Panc1 (cell line): ENCODE measurements at regions not wholly inside any gene's neighbourhood (a gene's known extent, or its start where the extent isn't known, plus 50 kb on each side); places are given as distances from the start of the nearest gene placed in this dataset.

Experiments used
- CTCF ChIP-seq: fragments of 450-650 bp; IDR thresholded peaks from 2 replicates; pipeline ENCODE4 v1.5.1; 2017; ENCODE audit warnings: mild to moderate bottlenecking
- POLR2AphosphoS5 ChIP-seq: IDR thresholded peaks from 2 replicates; pipeline ENCODE4 v1.6.1; 2012; ENCODE audit warnings: mild to moderate bottlenecking, low read depth, low read length, moderate library complexity
- SIN3A ChIP-seq: IDR thresholded peaks from 2 replicates; pipeline ENCODE4 v1.6.1; 2012; ENCODE audit warnings: low read depth, mild to moderate bottlenecking, low read length, moderate library complexity, borderline replicate concordance; ENCODE audit not compliant: insufficient read depth
- TCF7L2 ChIP-seq: IDR thresholded peaks from 2 replicates; pipeline ENCODE4 v1.6.1; 2011; ENCODE audit warnings: mild to moderate bottlenecking, low read depth, low read length, inconsistent platforms
- TF ChIP-seq, protein P1 (sequence below), 2 experiments: IDR thresholded peaks; 2 replicates each; pipeline ENCODE4 v1.6.1; 2011 to 2012; ENCODE audit warnings: low read depth in 2 of 2, control low read depth in 1 of 2, low read length in 1 of 2, mild to moderate bottlenecking in 1 of 2, moderate library complexity in 1 of 2; ENCODE audit not compliant: insufficient read depth in 1 of 2

DNA sequence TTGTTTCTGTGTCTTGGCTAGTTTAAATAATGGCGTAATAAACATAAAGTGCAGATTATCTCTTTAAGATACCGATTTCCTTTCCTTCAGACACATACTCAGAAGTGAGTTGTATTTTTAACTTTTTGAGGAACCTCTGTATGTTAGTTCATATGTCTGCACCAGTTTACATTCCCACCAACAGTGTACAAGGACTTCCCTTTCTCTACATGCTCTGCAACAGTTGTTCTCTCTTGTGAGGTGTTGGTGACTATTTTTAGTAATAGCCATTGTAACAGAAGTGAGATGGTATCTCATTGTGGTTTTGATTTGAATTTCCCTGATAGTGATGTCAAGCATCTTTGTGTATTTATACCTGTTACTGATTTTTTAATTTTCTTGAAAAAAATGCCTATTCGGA lies 418.6 kb downstream of the UQCRFS1 start:
- TF ChIP-seq CTCF, result no peak
- no peak for TF ChIP-seq TCF7L2
- no peak for TF ChIP-seq POLR2AphosphoS5
- TF ChIP-seq SIN3A, result no peak
- TF ChIP-seq, protein P1, sequence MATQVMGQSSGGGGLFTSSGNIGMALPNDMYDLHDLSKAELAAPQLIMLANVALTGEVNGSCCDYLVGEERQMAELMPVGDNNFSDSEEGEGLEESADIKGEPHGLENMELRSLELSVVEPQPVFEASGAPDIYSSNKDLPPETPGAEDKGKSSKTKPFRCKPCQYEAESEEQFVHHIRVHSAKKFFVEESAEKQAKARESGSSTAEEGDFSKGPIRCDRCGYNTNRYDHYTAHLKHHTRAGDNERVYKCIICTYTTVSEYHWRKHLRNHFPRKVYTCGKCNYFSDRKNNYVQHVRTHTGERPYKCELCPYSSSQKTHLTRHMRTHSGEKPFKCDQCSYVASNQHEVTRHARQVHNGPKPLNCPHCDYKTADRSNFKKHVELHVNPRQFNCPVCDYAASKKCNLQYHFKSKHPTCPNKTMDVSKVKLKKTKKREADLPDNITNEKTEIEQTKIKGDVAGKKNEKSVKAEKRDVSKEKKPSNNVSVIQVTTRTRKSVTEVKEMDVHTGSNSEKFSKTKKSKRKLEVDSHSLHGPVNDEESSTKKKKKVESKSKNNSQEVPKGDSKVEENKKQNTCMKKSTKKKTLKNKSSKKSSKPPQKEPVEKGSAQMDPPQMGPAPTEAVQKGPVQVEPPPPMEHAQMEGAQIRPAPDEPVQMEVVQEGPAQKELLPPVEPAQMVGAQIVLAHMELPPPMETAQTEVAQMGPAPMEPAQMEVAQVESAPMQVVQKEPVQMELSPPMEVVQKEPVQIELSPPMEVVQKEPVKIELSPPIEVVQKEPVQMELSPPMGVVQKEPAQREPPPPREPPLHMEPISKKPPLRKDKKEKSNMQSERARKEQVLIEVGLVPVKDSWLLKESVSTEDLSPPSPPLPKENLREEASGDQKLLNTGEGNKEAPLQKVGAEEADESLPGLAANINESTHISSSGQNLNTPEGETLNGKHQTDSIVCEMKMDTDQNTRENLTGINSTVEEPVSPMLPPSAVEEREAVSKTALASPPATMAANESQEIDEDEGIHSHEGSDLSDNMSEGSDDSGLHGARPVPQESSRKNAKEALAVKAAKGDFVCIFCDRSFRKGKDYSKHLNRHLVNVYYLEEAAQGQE (IDR thresholded peaks at IDR 0.05; ENCODE audit: insufficient read depth in 1 of 2, low read depth in 2 of 2, low read length in 1 of 2), result no peak
